Caco-2 (cell line): ENCODE measurements at regions not wholly inside any gene's neighbourhood (a gene's known extent, or its start where the extent isn't known, plus 50 kb on each side); places are given as distances from the start of the nearest gene placed in this dataset.

ENCODE experiments used
- BruUV-seq: library from RNA; stranded (reverse); fragments of 400-500 nt; replicated peaks from 2 replicates; lab custom pipeline; 2021; lab: Mats Ljungman, UMichigan
- CTCF ChIA-PET: fragments of 300-600 bp; sonication (Branson Sonifier 250); formaldehyde crosslinking; loops from one replicate; lab custom pipeline; 2022; ENCODE audit warnings: antibody characterized with exemption; lab: Charles Lee
- POLR2A ChIA-PET: fragments of 300-600 bp; sonication (Branson Sonifier 250); formaldehyde crosslinking; loops from one replicate; lab custom pipeline; 2022; ENCODE audit warnings: antibody characterized with exemption; lab: Charles Lee
- DNase-seq, 2 experiments: peaks; one replicate each; pipeline versions ENCODE4 v3.0.0 to v3.0.0-alpha.2; 2020 to 2022
- H3K27me3 ChIP-seq: replicated peaks from 2 replicates; pipeline ENCODE4 v1.6.0; 2011; ENCODE audit warnings: low read length; ENCODE audit not compliant: control insufficient read depth, insufficient read depth
- H3K36me3 ChIP-seq: 2 replicates; pipeline ENCODE4 v1.5.1; 2011; ENCODE audit warnings: low read length; ENCODE audit not compliant: control insufficient read depth, insufficient read depth
- H3K4me1 ChIP-seq: fragments of 250-450 bp; sonication (Bioruptor Pico); 2 replicates; pipeline ENCODE4 v1.5.1; 2020; ENCODE audit warnings: mild to moderate bottlenecking
- H3K4me3 ChIP-seq: 2 replicates; pipeline ENCODE4 v1.5.1; 2011; ENCODE audit warnings: low read depth, mild to moderate bottlenecking, control low read depth, low read length
- H3K9me3 ChIP-seq: fragments of 250-450 bp; sonication (Bioruptor Pico); 2 replicates; pipeline ENCODE4 v1.5.1; 2020; ENCODE audit warnings: mild to moderate bottlenecking, moderate library complexity
- H3K27ac Mint-ChIP-seq: one replicate; pipeline ENCODE4 v1.8.0; 2022; ENCODE audit warnings: mixed read lengths; ENCODE audit not compliant: unreplicated experiment
- H3K27me3 Mint-ChIP-seq: one replicate; pipeline ENCODE4 v1.8.0; 2022; ENCODE audit warnings: mixed read lengths; ENCODE audit not compliant: insufficient read depth, unreplicated experiment
- H3K36me3 Mint-ChIP-seq: one replicate; pipeline ENCODE4 v1.8.0; 2022; ENCODE audit warnings: mild to moderate bottlenecking, mixed read lengths; ENCODE audit not compliant: insufficient read depth, unreplicated experiment
- H3K4me1 Mint-ChIP-seq: one replicate; pipeline ENCODE4 v1.8.0; 2022; ENCODE audit warnings: low read depth, mixed read lengths; ENCODE audit not compliant: unreplicated experiment
- H3K4me3 Mint-ChIP-seq: one replicate; pipeline ENCODE4 v1.8.0; 2022; ENCODE audit warnings: mild to moderate bottlenecking, moderate library complexity, mixed read lengths; ENCODE audit not compliant: unreplicated experiment
- H3K9me3 Mint-ChIP-seq: one replicate; pipeline ENCODE4 v1.8.0; 2022; ENCODE audit warnings: mixed read lengths; ENCODE audit not compliant: unreplicated experiment
- intact Hi-C: fragments of 100-400 bp; cut with micrococcal nuclease; formaldehyde crosslinking; loops from one replicate; pipeline ENCODE4 v1.10.0; 2022; ENCODE audit not compliant: unreplicated experiment
- TF ChIP-seq, protein P1 (sequence below), 2 experiments: fragments of 200-600 bp in 1 of 2; IDR thresholded peaks; 1 replicate in 1 of 2; 2 replicates in 1 of 2; pipeline versions ENCODE4 v1.5.1 to v1.8.0; 2011 to 2022; ENCODE audit warnings: antibody characterized with exemption in 1 of 2, control low read depth in 1 of 2, inconsistent platforms in 1 of 2, low read depth in 1 of 2, low read length in 1 of 2, mild to moderate bottlenecking in 1 of 2, moderate library complexity in 1 of 2; ENCODE audit not compliant: insufficient read depth in 1 of 2, severe bottlenecking in 1 of 2, unreplicated experiment in 1 of 2

DNA sequence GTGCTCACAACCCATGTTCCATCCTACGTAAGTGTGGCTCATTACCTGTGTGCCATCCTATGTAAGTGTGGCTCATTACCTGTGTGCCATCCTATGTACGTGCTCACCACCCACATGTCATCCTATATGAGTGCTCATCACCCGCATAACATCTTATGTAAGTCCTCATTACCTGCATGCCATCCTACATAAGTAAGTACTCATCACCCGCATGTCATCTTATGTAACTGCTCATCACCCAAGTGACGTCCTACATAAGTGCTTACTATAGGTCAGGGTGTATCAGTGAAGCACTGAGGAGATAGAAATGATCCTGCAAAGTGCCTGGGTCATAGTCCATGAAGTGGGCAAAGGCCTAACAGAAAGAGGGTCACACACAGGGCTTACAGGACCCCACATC, 93.1 kb downstream of the AXIN2 start:
- POLR2A ChIA-PET = no interaction called here
- no peak overlapping the region for H3K27ac Mint-ChIP-seq
- intact Hi-C loops = no loop called here
- no peaks in the 10 kb centered on the region for H3K4me1 Mint-ChIP-seq
- Histone ChIP-seq H3K36me3 (no peaks in the 10 kb centered on the region), H3K4me3 (no peak overlapping the region), H3K9me3 (no peaks in the 10 kb centered on the region), H3K4me1 (no peaks in the 10 kb centered on the region), H3K27me3 (no peaks in the 10 kb centered on the region)
- H3K4me3 Mint-ChIP-seq = no peak overlapping the region
- BruUV-seq = no TSS peak
- TF ChIP-seq, protein P1, sequence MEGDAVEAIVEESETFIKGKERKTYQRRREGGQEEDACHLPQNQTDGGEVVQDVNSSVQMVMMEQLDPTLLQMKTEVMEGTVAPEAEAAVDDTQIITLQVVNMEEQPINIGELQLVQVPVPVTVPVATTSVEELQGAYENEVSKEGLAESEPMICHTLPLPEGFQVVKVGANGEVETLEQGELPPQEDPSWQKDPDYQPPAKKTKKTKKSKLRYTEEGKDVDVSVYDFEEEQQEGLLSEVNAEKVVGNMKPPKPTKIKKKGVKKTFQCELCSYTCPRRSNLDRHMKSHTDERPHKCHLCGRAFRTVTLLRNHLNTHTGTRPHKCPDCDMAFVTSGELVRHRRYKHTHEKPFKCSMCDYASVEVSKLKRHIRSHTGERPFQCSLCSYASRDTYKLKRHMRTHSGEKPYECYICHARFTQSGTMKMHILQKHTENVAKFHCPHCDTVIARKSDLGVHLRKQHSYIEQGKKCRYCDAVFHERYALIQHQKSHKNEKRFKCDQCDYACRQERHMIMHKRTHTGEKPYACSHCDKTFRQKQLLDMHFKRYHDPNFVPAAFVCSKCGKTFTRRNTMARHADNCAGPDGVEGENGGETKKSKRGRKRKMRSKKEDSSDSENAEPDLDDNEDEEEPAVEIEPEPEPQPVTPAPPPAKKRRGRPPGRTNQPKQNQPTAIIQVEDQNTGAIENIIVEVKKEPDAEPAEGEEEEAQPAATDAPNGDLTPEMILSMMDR (IDR thresholded peaks at IDR 0.05; ENCODE audit: insufficient read depth in 1 of 2, low read depth in 1 of 2, low read length in 1 of 2, severe bottlenecking in 1 of 2, unreplicated experiment in 1 of 2) = no peak
- no peaks in the 10 kb centered on the region for H3K36me3 Mint-ChIP-seq
- DNase-seq = no peak
- H3K9me3 Mint-ChIP-seq = no peaks in the 10 kb centered on the region
- CTCF ChIA-PET = no interaction called here
- H3K27me3 Mint-ChIP-seq = no peaks in the 10 kb centered on the region

DNA sequence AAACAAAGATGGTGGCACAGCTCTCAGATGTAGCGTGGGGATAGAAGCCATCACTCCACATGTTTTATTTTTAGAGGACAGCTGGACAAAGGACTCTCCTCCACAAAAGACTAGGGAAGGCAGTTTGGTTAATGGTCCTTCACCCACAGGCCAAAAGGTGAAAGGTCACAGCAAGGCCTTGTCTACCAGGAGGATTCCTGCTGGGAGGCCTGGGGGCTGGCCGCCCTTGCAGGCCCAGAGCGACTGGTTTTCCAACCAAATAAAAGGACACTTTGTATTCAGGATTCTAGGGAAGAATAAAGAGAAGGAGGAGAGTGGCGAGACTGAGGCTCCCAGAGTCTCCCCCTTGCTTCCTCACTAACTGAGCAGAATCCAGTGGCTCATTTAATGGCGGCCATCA, 94.3 kb downstream of the AXIN2 start:
- TF ChIP-seq, protein P1 (IDR thresholded peaks at IDR 0.05; ENCODE audit: insufficient read depth in 1 of 2, low read depth in 1 of 2, low read length in 1 of 2, severe bottlenecking in 1 of 2, unreplicated experiment in 1 of 2) = no peak
- H3K9me3 ChIP-seq = no peaks in the 10 kb centered on the region
- Mint-ChIP-seq H3K9me3 (peaks cover 3% of the 10 kb centered on the region), H3K27me3 (no peaks in the 10 kb centered on the region), H3K27ac (no peak overlapping the region), H3K4me1 (no peaks in the 10 kb centered on the region), H3K4me3 (no peak overlapping the region), H3K36me3 (no peaks in the 10 kb centered on the region)
- no TSS peak for BruUV-seq
- no peaks in the 10 kb centered on the region for H3K36me3 ChIP-seq
- no peaks in the 10 kb centered on the region for H3K4me1 ChIP-seq
- no peak overlapping the region for H3K4me3 ChIP-seq
- ChIA-PET CTCF (no interaction called here), POLR2A (no interaction called here)
- intact Hi-C loops = no loop called here
- H3K27me3 ChIP-seq = no peaks in the 10 kb centered on the region
- DNase-seq = no peak

DNA sequence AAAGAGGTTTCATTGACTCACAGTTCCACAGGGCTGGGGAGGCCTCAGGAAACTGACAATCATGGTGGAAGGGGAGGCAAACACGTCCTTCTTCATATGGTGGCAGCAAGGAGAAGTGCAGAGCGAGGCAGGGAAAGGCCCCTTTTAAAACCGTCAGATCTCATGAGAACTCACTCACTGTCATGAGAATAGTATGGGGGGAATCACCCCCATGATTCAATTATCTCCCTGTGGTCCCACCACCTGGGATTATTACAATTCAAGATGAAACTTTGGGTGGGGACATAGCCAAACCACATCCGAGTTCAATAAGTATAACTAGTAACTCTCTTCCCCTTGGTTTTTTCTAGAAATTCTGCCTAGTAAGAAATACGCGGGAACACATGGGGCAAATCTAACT, 94.9 kb downstream of the AXIN2 start:
- ChIA-PET CTCF (no interaction called here), POLR2A (no interaction called here)
- intact Hi-C loops = no loop called here
- no peaks in the 10 kb centered on the region for H3K36me3 Mint-ChIP-seq
- peaks cover 9% of the 10 kb centered on the region for H3K9me3 Mint-ChIP-seq
- Histone ChIP-seq H3K4me3 (no peak overlapping the region), H3K36me3 (no peaks in the 10 kb centered on the region), H3K4me1 (no peaks in the 10 kb centered on the region), H3K9me3 (no peaks in the 10 kb centered on the region), H3K27me3 (no peaks in the 10 kb centered on the region)
- no peaks in the 10 kb centered on the region for H3K4me1 Mint-ChIP-seq
- TF ChIP-seq, protein P1 (IDR thresholded peaks at IDR 0.05; ENCODE audit: insufficient read depth in 1 of 2, low read depth in 1 of 2, low read length in 1 of 2, severe bottlenecking in 1 of 2, unreplicated experiment in 1 of 2) = no peak
- no TSS peak for BruUV-seq
- H3K27me3 Mint-ChIP-seq = no peaks in the 10 kb centered on the region
- no peak overlapping the region for H3K27ac Mint-ChIP-seq
- no peak overlapping the region for H3K4me3 Mint-ChIP-seq
- DNase-seq = no peak
